Large intestine (tissue), 3 donors: ENCODE measurements at regions not wholly inside any gene's neighbourhood (a gene's known extent, or its start where the extent isn't known, plus 50 kb on each side); places are given as distances from the start of the nearest gene placed in this dataset.
"Not testable (repeated sequence)": the region's sequence is repeated elsewhere in the genome, so short reads cannot be mapped to it uniquely, and the experiment has no call there.

ENCODE experiments used
- DNase-seq, 2 donors: peaks; one replicate each; pipeline versions ENCODE4 v3.0.0 to v3.0.0-alpha.2; 2013
- H3K27ac ChIP-seq: one replicate; pipeline ENCODE4 v1.5.1; 2013; ENCODE audit warnings: low read length
- H3K27me3 ChIP-seq: 2 replicates; pipeline ENCODE4 v1.6.1; 2013; ENCODE audit warnings: low read length; ENCODE audit not compliant: control insufficient read depth, insufficient read depth
- H3K36me3 ChIP-seq: 2 replicates; pipeline ENCODE4 v1.6.1; 2013; ENCODE audit warnings: low read length; ENCODE audit not compliant: control insufficient read depth, insufficient read depth
- H3K4me1 ChIP-seq: one replicate; pipeline ENCODE4 v1.6.1; 2013; ENCODE audit warnings: low read length; ENCODE audit not compliant: control insufficient read depth, insufficient read depth
- H3K4me3 ChIP-seq: one replicate; pipeline ENCODE4 v1.5.1; 2013; ENCODE audit warnings: low read length
- H3K9me3 ChIP-seq: one replicate; pipeline ENCODE4 v1.6.1; 2013; ENCODE audit warnings: mild to moderate bottlenecking, low read depth, low read length, moderate library complexity; ENCODE audit not compliant: control insufficient read depth
- WGBS: methylation state at CpG from one replicate; pipeline ENCODE4 v1.1.5; 2013; ENCODE audit warnings: low lambda C conversion rate; ENCODE audit not compliant: insufficient coverage; 5-methylcytosine and 5-hydroxymethylcytosine counted together

GRCh38 chr18:40132438-40132837, 1822.6 kb upstream of the PIK3C3 start:
- not testable (repeated sequence) for H3K27me3 ChIP-seq, H3K9me3 ChIP-seq, H3K27ac ChIP-seq, H3K4me3 ChIP-seq, H3K4me1 ChIP-seq, DNase-seq, H3K36me3 ChIP-seq
- 80% methylated on average over 1 of the region's 4 CpGs for WGBS

GRCh38 chr18:40124107-40124506, 1830.9 kb upstream of the PIK3C3 start:
- no peaks in the 10 kb centered on the region for H3K9me3 ChIP-seq
- H3K4me1 ChIP-seq = no peaks in the 10 kb centered on the region
- no peak for DNase-seq
- no peak overlapping the region for H3K4me3 ChIP-seq
- H3K27me3 ChIP-seq = no peaks in the 10 kb centered on the region
- H3K36me3 ChIP-seq = no peaks in the 10 kb centered on the region
- H3K27ac ChIP-seq = no peak overlapping the region
- no CpG with 5 or more reads among the region's 2 CpGs for WGBS

DNA sequence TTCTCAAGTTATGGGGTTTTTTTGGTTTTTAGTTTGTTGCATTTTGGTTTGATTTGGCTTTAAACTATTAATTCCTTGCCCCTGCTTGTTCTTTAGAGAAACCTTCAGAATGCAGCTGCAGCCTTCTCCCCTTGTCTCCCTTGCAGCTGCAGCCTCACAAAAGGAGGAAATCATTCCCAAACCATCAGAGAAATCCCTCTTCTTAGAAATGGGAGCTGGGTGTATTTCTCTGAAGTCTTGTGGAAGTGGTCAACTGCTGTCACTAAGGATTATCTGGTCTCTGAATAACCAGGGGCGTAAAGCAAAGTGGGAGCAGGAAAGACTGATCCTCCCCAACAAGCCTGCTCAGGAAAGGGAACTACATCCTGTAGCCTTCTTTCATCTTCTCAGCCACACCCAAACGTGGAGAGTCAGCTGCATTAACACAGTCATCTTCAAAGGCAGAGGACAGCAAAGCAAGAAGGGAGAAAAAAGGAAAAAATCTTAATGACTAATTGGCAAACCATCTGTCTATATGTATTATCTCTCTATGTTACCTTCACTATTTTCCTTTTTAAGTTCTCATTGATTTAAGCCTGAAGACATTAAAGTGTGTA, 1834.1 kb upstream of the PIK3C3 start:
- WGBS = 60% methylated on average over 1 of the region's 2 CpGs
- no peaks in the 10 kb centered on the region for H3K27me3 ChIP-seq

GRCh38 chr18:40120356-40120755, 1834.7 kb upstream of the PIK3C3 start:
- Histone ChIP-seq H3K4me1 (no peaks in the 10 kb centered on the region), H3K36me3 (no peaks in the 10 kb centered on the region), H3K27me3 (no peaks in the 10 kb centered on the region), H3K9me3 (no peaks in the 10 kb centered on the region), H3K4me3 (no peak overlapping the region), H3K27ac (no peak overlapping the region)
- no peak for DNase-seq
- WGBS = 80% methylated on average over 1 of the region's 1 CpG

More for the DNA sequence above, 1834.1 kb upstream of the PIK3C3 start:
- Histone ChIP-seq H3K4me1 (no peaks in the 10 kb centered on the region), H3K27ac (no peak overlapping the region), H3K36me3 (no peaks in the 10 kb centered on the region), H3K9me3 (no peaks in the 10 kb centered on the region), H3K4me3 (no peak overlapping the region)
- no peak for DNase-seq

GRCh38 chr18:40119581-40119980, 1835.5 kb upstream of the PIK3C3 start:
- H3K9me3 ChIP-seq, H3K27ac ChIP-seq, H3K27me3 ChIP-seq, H3K36me3 ChIP-seq, DNase-seq, H3K4me3 ChIP-seq, H3K4me1 ChIP-seq: not testable (repeated sequence)
- WGBS = no CpG with 5 or more reads among the region's 10 CpGs

DNA sequence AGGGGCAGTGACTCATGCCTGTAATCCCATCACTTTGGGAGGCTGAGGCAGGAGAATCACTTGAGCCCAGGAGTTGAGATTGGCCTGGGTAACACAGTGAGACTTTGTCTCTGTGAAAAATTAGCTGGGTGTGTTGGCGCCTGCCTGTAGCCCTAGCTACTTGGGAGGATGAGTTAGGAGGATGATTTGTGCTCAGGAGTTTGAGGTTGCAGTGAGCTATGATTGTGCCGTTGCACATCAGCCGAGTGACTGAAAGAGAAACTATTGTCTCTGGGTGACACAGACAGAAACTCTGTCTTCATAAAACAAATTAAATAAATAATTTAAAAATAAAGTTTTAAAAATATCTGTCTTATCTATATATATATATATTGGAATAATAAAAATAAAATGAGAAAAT, 1844.6 kb upstream of the PIK3C3 start:
- Histone ChIP-seq H3K4me3 (no peak overlapping the region), H3K27me3 (no peaks in the 10 kb centered on the region), H3K36me3 (no peaks in the 10 kb centered on the region), H3K4me1 (no peaks in the 10 kb centered on the region), H3K27ac (no peak overlapping the region), H3K9me3 (no peaks in the 10 kb centered on the region)
- DNase-seq = no peak
- WGBS = no CpG with 5 or more reads among the region's 3 CpGs

DNA sequence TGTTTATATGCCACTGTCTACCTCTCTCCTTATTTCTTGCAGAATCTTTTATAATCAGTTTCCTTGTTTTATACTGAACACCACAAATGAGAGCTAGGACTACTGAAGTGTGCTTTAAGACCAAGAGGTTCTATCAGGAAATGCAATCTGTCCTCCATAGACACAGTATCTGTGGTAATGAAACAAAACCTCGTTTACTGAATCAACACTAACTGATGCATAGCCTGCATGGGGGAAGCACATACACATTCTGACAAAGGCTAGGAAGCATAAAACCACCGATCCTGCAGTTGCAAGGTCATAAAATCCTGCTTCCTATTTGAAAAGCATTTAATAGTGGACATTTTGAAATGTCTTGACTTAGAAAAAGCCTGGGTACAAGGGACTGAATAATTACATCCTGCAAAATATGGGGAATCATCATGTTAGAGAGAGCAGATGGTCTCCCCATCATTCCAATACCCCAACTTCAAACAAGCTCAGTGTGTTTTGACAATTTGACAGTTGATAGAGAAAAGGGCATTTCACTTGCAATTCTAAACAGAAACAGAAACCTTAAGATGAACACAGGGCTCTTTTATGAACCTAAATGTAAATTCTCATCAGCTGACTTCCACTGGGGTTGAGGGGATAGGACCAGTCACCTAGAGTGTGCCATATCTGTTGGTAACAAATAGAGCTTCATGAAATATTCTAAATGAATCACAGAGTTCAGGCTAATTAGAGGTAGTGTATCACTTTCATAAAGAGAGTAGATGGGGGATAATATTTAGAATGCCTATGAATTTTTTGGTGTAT, 1845.6 kb upstream of the PIK3C3 start:
- DNase-seq = no peak
- Histone ChIP-seq H3K27ac (no peak overlapping the region), H3K27me3 (no peaks in the 10 kb centered on the region), H3K36me3 (no peaks in the 10 kb centered on the region), H3K4me3 (no peak overlapping the region), H3K9me3 (no peaks in the 10 kb centered on the region), H3K4me1 (no peaks in the 10 kb centered on the region)
- no CpG with 5 or more reads among the region's 2 CpGs for WGBS

- H3K4me1 ChIP-seq = no peaks in the 10 kb centered on the region
- WGBS = no CpG with 5 or more reads among the region's 5 CpGs
These were observed 1846.4 kb upstream of the PIK3C3 start for GRCh38 chr18:40108596-40108995.

DNA sequence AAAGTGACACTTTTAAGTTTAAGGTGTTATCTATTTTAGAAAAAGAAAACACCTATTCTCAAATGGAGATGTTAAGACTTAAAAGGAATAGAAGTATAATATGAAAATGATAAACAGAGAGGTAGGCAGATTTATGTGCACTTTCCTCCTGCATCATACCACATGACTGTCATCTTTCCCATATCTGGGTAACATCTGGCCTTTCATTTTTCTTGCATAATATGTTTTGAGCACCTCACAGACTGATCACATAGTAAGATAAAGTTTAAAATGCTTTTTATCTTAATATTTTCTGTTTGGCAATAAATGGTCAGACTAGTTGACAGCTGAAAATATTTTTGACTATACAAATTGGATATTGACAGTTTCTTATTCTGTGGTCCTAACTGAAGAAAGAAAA, 1852.1 kb upstream of the PIK3C3 start:
- Histone ChIP-seq H3K36me3 (no peaks in the 10 kb centered on the region), H3K27me3 (no peaks in the 10 kb centered on the region), H3K9me3 (no peaks in the 10 kb centered on the region), H3K27ac (no peak overlapping the region), H3K4me1 (no peaks in the 10 kb centered on the region), H3K4me3 (no peak overlapping the region)
- no peak for DNase-seq

More at GRCh38 chr18:40108596-40108995, 1846.4 kb upstream of the PIK3C3 start:
- no peak for DNase-seq
- no peaks in the 10 kb centered on the region for H3K27me3 ChIP-seq
- no peaks in the 10 kb centered on the region for H3K36me3 ChIP-seq
- no peak overlapping the region for H3K4me3 ChIP-seq
- H3K9me3 ChIP-seq = no peaks in the 10 kb centered on the region
- no peak overlapping the region for H3K27ac ChIP-seq

DNA sequence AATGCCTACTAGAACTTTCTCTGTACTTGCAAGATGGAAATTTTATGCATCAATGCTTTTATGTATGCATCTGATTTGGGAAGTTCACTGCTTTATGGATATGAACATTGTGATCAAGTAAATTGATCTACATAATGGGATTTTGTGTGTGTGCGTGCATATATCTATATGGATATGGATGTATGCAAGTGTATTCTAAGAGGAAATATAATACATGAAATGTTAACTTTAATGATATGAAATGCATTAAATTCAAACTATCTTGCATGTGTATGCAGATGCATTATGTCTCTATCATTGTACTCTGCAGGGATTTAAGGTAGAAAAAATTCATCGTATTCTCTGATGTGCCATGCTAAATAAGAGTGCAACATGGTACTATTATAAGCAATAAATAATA, 1855.4 kb upstream of the PIK3C3 start:
- WGBS = 100% methylated on average over 1 of the region's 2 CpGs
- no peaks in the 10 kb centered on the region for H3K27me3 ChIP-seq

DNA sequence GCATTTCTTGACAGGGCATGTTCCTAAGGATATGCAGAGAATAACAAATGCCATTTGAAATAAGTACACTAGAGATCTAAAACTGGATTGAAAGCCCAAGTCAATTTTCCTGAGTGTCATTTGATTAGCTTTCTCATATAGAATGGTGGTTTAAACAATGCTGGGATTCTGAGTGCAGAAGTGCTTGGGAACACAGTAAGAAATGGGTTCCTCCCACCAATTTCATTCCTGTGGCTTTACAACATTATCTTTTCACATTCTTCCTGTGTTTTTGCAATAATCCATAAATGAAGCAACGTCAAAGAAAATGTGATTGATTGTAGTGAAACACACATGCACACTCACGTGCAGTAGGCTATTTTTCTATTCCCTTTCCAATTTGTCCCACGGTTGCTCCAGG, 1858.4 kb upstream of the PIK3C3 start:
- 80% methylated on average over 1 of the region's 3 CpGs for WGBS
- Histone ChIP-seq H3K27me3 (no peaks in the 10 kb centered on the region), H3K4me3 (no peak overlapping the region), H3K4me1 (no peaks in the 10 kb centered on the region), H3K9me3 (no peaks in the 10 kb centered on the region), H3K27ac (no peak overlapping the region), H3K36me3 (no peaks in the 10 kb centered on the region)
- no peak for DNase-seq

More for the DNA sequence above, 1855.4 kb upstream of the PIK3C3 start:
- H3K9me3 ChIP-seq = no peaks in the 10 kb centered on the region
- no peaks in the 10 kb centered on the region for H3K36me3 ChIP-seq
- no peaks in the 10 kb centered on the region for H3K4me1 ChIP-seq
- DNase-seq = no peak
- H3K4me3 ChIP-seq = no peak overlapping the region
- H3K27ac ChIP-seq = no peak overlapping the region
